Fibroblast of peridontal ligament (primary cell): ENCODE measurements at regions not wholly inside any gene's neighbourhood (a gene's known extent, or its start where the extent isn't known, plus 50 kb on each side); places are given as distances from the start of the nearest gene placed in this dataset.
A peak's percentile ranks its signal among the peaks of the same experiment; 100 is the strongest.

Experiments used
- DNase-seq: peaks from one replicate; pipeline ENCODE4 v3.0.0-alpha.2; 2010; ENCODE audit errors: extremely low read depth

GRCh38 chr5:180411948-180412347 is 58.8 kb upstream of the GFPT2 start:
- DNase-seq, result no peak

DNA sequence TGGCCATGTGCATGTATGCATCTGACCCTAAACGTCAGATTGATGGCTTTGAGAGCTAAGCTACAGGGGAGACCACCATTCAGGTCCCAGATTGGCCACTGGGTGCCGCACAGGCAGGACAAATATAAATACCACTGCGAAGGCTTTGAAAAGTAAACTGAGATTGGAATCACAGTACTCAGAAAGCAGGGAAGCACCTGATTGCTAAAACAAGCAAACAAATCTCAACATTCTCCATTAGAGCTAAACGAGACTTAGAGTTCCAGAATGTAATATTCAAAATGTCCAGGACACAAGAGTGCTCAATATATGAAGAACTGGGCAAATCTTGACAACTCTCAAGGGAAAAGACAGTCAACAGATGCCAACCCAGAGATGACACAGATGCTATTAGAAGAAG is 61.0 kb upstream of the GFPT2 start:
- DNase-seq, result no peak

DNA sequence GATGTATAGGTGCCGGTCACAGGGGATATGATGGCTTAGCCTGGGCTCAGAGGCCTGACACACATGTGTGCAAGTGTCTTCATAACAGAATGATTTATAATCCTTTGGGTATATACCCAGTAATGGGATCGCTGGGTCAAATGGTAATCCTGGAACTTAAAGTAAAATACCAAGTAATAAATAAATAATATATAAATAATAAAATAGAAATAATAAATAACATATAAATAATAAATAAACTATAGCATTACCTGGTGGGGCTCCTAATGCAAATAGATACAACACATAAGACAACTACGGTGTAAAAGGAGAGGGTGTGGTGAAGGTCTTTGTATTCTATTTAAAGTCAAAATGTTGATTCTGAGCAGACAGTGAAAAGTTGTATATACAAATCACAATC is 68.5 kb upstream of the GFPT2 start:
- DNase-seq, result no peak

DNA sequence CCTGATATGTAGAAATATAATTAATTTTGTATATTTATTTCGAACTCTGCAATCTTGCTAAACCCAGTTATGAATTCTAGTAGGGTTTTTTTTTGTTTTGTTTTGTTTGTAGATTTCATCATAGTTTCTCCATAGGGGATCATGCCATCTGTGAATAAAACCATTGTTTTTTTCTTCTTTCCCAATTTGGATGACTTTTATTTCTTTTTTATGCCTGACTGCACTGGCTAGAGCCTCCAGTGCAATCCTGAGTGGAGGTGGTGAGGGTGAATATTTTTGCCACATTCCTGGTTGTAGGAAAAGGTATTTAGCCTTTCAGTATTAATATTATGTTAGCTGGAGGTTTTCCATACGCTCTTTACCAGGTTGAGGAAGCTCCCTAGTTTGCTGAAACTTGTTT is 70.0 kb upstream of the GFPT2 start:
- DNase-seq, result no peak

DNA sequence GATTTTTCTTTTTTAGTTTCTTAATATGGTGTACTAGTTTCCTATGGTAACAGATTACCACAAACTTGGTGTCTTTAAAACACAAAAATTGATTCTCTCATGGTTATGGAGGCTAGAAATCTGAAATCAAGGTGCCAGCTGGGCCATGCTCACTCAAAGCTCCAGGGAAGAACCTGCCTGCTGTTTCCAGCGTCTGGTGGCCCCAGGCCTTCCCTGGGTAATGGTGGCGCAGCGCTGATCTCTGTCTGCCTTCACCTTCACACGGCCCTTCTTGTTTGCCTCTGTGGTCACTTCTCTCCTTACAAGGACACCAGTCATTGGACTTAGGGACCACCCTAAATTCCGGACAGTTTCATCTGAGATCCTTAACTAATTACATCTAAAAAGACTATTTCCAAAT is 70.5 kb upstream of the GFPT2 start:
- no peak for DNase-seq

DNA sequence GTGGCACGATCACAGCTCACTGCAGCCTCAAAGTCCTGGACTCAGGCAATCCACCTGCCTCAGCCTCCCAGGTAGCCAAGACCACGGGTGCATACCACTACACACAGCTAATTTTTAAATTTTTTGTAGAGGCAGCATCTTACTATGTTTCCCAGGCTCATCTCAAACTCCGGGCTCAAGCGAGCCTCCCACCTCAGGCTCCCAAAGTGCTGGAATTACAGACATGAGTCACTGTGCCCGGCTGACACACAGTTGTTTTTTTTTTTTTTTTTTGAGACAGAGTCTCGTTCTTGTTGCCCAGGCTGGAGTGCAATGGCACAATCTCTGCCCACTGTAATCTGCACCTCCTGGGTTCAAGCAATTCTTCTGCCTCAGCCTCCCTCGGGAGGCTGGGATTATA is 70.1 kb upstream of the CNOT6 start:
- DNase-seq, result no peak

DNA sequence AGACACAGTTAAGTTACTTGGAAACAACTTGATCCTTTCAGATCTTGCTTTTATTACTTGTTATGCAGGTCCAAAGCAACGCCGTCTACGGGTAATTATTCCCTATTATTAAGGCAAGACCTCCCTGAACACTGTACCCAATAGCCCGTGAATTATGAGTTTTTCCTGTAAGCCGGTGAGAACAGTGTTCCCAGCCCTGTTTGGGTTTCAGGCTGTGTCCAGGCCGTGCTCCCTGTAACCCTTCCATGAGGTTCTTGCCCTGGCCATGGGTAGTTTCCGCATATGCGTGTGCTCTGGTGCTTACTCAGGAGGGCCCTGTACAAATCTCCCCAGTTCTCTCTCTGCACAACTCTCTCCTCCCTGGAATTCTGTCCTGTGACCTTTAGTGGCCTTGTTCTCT is 65.6 kb upstream of the CNOT6 start:
- DNase-seq, result no peak

DNA sequence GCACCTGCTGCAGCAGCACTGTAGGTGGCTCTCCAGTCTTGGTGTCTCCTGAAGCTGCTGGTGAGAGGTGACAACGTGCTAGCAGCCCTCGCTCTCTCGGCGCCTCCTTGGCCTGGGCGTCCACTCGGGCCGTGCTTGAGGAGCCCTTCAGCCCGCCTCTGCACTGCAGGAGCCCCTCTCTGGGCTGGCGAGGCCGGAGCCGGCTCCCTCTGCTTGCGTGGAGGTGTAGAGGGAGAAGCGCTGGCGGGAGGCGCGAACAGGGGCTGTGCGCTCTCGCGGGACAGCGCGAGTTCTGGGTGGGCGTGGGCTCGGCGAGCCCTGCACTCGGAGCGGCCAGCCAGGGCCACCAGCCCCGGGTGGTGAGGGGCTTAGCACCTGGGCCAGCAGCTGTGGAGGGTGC is 62.2 kb upstream of the CNOT6 start:
- no peak for DNase-seq

GRCh38 chr5:180433032-180433422 is 61.2 kb upstream of the CNOT6 start:
- no peak for DNase-seq

DNA sequence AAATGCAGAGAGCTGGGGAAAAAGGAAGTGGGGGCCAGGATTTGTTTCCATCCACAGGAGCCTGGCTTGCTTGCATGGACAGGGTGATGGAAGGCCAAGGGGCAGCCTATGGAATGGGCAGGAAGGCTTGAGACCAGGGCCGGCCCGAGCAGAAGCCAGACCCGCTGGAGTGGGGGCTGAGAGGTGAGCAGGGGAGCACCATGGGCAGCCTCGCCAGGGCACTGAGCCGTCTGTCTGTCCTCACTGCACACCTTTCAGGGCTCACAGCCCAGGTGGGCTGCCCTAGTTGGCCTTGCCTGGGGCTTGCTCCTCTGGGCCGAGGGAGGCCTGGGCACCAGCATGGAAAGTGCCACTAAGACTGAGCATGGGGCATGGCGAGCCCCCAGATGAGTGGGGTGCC is 58.6 kb upstream of the CNOT6 start:
- DNase-seq, result no peak

- no peak for DNase-seq
These were observed 57.9 kb upstream of the CNOT6 start for GRCh38 chr5:180436275-180436674.

DNA sequence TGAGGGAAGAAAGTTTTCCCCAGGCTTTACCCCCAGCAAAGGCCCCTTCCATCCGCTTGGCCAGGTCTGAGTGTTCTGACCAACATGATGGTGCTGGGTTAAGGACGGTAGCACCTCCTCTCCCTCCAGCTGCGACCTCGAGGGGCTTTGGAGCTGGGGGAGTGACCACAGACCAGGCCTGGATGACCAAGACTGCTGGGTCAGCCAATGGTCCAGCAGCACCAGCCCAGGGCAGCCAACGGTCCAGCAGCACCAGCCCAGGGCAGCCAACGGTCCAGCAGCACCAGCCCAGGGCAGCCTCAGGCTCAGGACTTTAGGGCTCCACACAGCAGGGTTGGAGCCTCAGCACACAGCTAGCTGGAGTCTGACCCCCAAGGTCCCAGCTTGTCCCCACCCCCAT is 57.2 kb upstream of the CNOT6 start:
- DNase-seq, result no peak

- no peak for DNase-seq
These were observed 56.8 kb upstream of the CNOT6 start for GRCh38 chr5:180437336-180437735.

- DNase-seq, result no peak
These were observed 55.1 kb upstream of the CNOT6 start for GRCh38 chr5:180438785-180439780.

DNA sequence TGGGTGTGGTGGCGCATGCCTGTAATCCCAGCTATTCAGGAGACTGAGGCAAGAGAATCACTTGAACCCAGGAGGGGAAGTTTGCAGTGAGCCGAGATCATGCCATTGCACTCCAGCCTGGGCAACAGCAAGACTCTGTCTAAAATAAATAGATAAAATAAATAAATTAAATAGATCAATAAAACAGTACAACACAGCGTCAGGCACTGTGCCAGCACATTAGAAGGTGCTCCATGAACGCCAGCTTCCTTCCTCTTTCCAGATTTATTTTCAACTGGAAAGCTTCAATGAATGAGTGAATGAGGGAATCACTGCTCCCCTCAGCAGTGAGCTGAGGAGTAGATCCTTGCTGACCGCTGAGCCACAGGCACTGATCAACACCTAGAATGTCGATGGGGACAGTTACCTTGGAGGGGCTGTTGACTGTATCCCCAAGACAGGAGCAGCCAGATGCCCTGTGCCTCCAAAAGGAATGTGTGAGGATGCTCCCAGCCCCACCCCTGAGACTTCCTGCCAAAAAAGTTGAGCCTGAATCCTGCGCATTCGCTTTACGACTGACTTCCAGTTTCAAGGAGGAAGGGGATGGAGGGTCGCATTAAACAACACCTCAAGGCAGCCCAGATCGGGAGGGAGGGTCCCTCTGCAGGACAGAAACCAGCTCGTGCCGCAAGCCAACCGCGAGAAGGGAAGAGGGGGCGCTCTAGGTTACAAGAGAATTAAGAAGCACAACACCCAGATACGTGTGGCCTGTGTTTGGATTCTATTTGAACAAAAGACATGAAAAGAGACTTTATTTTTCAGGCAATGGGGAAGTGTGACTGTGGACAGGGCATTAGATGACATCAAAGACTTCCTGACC is 54.0 kb upstream of the CNOT6 start:
- DNase-seq, result no peak

DNA sequence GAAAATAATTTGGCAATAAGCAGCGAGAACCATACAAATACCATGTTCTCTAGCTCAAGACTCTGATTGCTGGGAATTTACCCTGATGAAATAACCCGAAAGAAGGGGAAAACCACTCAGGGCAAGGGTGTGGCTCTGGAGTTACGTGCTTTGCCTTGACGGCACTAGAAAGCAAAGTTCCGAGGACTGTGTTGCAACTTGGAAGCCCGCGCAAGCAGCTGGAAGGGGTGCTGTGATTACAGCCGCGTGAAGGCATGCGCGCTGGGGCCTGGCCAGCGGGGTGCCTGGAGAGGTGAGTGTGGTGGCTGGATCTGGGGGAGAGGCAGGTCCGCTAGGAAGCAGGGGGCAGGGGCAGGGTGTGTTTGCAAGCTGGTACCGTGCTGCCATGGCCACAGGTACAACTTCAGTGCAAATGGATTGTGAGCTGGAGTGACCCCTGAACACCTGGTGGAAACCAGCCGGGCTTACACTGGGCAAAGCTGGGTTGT is 52.6 kb upstream of the CNOT6 start:
- DNase-seq, result peak; percentile 16
